GM12878 (cell line): ENCODE measurements at regions not wholly inside any gene's neighbourhood (a gene's known extent, or its start where the extent isn't known, plus 50 kb on each side); places are given as distances from the start of the nearest gene placed in this dataset.

Experiments used
- BMI1 ChIP-seq: fragments of 450-650 bp; IDR thresholded peaks from 2 replicates; pipeline ENCODE4 v1.6.1; 2016; ENCODE audit warnings: mild to moderate bottlenecking, moderate library complexity, borderline replicate concordance
- EGR1 ChIP-seq, 2 experiments: IDR thresholded peaks; 1 replicate in 1 of 2; 2 replicates in 1 of 2; pipeline ENCODE4 v1.6.1; 2011 to 2012; ENCODE audit warnings: low read depth in 2 of 2, low read length in 2 of 2, borderline replicate concordance in 1 of 2, mild to moderate bottlenecking in 1 of 2, moderate library complexity in 1 of 2
- MEF2A ChIP-seq: IDR thresholded peaks from 2 replicates; pipeline ENCODE4 v1.6.1; 2011; ENCODE audit warnings: low read depth, mild to moderate bottlenecking, low read length, moderate library complexity; ENCODE audit not compliant: insufficient read depth
- MLLT1 ChIP-seq: fragments of 450-650 bp; IDR thresholded peaks from 2 replicates; pipeline ENCODE4 v1.6.1; 2016; ENCODE audit warnings: mild to moderate bottlenecking
- NR2C2 ChIP-seq: IDR thresholded peaks from 2 replicates; pipeline ENCODE4 v1.6.1; 2011; ENCODE audit warnings: borderline replicate concordance, low read depth; ENCODE audit not compliant: control insufficient read depth, insufficient read length
- NR2F1 ChIP-seq: fragments of 450-650 bp; conservative IDR thresholded peaks from 2 replicates; pipeline ENCODE4 v1.6.1; 2017; ENCODE audit warnings: mild to moderate bottlenecking
- SUZ12 ChIP-seq: fragments of 200-600 bp; sonication (generic); IDR thresholded peaks from one replicate; pipeline ENCODE4 v1.6.1; 2018; ENCODE audit warnings: antibody characterized with exemption, mild to moderate bottlenecking; ENCODE audit not compliant: unreplicated experiment
- ZNF687 ChIP-seq: fragments of 450-650 bp; IDR thresholded peaks from 2 replicates; pipeline ENCODE4 v1.6.1; 2017; ENCODE audit warnings: mild to moderate bottlenecking, moderate library complexity
- TF ChIP-seq, protein P1 (sequence below): fragments of 450-650 bp; formaldehyde crosslinking; IDR thresholded peaks from 2 replicates; pipeline ENCODE4 v1.5.0; 2022; ENCODE audit warnings: mild to moderate bottlenecking, missing genetic modification characterization

DNA sequence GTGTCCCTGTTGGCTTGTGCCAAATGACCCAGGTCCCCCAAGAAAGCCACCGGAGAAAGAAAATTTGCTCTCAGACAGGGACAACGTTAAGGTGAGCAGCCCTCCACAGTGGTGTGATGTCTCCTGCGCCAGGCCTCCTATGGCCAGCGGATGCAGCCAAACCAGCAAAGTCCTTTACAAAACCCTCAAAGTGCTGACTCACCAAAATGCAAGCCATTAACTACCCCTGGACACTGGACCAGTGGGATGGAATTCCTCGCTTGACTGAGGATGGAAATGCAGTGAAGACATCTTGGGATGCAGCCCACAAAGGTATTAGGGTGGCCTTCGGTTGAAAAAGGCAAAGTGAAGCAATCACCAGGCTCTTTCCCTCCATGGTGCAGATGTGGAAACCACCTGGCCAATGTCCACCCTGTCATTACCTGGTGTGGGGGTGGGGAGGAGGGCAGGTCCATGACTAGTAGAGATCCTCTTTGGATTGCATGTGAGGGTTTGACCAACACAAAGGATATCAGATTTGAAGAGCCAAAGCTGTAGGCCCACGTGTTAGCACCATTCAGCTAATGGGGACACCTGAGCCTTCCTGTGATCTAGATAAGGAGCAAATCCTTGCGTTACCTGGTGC lies 127.4 kb upstream of the SLC6A11 start (continued):
- TF ChIP-seq, protein P1, sequence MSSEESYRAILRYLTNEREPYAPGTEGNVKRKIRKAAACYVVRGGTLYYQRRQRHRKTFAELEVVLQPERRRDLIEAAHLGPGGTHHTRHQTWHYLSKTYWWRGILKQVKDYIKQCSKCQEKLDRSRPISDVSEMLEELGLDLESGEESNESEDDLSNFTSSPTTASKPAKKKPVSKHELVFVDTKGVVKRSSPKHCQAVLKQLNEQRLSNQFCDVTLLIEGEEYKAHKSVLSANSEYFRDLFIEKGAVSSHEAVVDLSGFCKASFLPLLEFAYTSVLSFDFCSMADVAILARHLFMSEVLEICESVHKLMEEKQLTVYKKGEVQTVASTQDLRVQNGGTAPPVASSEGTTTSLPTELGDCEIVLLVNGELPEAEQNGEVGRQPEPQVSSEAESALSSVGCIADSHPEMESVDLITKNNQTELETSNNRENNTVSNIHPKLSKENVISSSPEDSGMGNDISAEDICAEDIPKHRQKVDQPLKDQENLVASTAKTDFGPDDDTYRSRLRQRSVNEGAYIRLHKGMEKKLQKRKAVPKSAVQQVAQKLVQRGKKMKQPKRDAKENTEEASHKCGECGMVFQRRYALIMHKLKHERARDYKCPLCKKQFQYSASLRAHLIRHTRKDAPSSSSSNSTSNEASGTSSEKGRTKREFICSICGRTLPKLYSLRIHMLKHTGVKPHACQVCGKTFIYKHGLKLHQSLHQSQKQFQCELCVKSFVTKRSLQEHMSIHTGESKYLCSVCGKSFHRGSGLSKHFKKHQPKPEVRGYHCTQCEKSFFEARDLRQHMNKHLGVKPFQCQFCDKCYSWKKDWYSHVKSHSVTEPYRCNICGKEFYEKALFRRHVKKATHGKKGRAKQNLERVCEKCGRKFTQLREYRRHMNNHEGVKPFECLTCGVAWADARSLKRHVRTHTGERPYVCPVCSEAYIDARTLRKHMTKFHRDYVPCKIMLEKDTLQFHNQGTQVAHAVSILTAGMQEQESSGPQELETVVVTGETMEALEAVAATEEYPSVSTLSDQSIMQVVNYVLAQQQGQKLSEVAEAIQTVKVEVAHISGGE (CRISPR knock-in tag) = no peak
- no peak for TF ChIP-seq EGR1 (IDR thresholded peaks at IDR 0.05; ENCODE audit: borderline replicate concordance in 1 of 2, low read depth in 2 of 2, low read length in 2 of 2)
- no peak for TF ChIP-seq ZNF687
- TF ChIP-seq SUZ12 = no peak
- no peak for TF ChIP-seq NR2F1
- TF ChIP-seq NR2C2 = no peak
- TF ChIP-seq MEF2A = no peak
- no peak for TF ChIP-seq MLLT1
- no peak for TF ChIP-seq BMI1
